WTC11 (cell line): ENCODE measurements at regions not wholly inside any gene's neighbourhood (a gene's known extent, or its start where the extent isn't known, plus 50 kb on each side); places are given as distances from the start of the nearest gene placed in this dataset.

Experiments
- ARID4B ChIP-seq: sonication (generic); formaldehyde crosslinking; IDR thresholded peaks from 2 replicates; pipeline ENCODE4 v1.8.0; 2023; ENCODE audit warnings: missing genetic modification reagents, mild to moderate bottlenecking, borderline replicate concordance
- CTCF ChIP-seq: fragments of 200-600 bp; IDR thresholded peaks from 2 replicates; pipeline ENCODE4 v1.8.0; 2022; ENCODE audit warnings: antibody characterized with exemption

- TF ChIP-seq CTCF (no peak), ARID4B (no peak)
These were observed 287.7 kb downstream of the STIM2 start for GRCh38 chr4:27148211-27148895.
